ENCODE measurements at regions not wholly inside any gene's neighbourhood (a gene's known extent, or its start where the extent isn't known, plus 50 kb on each side); places are given as distances from the start of the nearest gene placed in this dataset.

DNA sequence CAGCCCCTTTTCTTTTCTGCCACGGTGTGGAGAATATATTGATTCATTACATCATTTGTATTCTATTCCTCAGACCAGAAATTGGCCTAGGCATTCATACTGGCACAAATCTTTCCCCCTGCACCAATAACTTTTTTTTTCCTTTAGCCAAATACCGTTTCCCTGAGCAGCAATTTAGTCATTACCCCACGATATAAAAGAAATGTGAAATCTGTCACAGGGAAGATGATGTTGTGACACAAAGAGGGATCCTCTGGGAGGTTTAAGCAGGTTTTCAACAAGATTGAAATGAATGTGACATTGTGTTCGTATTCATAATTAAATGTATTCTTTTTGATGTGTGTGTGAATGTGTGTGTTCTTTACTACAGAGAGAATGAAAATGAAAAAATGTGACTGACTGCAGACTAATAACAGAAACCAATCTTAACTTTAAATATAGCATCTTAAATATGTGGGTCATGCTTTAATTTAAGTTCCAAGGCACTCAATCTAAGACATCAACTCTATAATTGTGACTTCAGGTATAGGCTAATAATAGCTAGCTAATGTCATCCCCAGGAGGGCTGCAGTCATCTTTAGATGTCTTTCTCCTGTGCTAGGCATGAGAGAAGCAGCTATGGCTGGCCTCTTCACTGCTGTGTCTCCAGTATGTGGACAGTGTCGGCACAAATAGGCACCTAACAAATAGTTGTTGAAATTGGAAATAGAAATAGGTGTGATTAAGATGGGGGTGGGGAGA lies 177.7 kb downstream of the BTBD3 start:
- TF ChIP-seq POLR2A (IDR thresholded peaks at IDR 0.05) (no peak), POLR2AphosphoS5 (IDR thresholded peaks at IDR 0.05) (no peak)
- TF ChIP-seq, protein P1, sequence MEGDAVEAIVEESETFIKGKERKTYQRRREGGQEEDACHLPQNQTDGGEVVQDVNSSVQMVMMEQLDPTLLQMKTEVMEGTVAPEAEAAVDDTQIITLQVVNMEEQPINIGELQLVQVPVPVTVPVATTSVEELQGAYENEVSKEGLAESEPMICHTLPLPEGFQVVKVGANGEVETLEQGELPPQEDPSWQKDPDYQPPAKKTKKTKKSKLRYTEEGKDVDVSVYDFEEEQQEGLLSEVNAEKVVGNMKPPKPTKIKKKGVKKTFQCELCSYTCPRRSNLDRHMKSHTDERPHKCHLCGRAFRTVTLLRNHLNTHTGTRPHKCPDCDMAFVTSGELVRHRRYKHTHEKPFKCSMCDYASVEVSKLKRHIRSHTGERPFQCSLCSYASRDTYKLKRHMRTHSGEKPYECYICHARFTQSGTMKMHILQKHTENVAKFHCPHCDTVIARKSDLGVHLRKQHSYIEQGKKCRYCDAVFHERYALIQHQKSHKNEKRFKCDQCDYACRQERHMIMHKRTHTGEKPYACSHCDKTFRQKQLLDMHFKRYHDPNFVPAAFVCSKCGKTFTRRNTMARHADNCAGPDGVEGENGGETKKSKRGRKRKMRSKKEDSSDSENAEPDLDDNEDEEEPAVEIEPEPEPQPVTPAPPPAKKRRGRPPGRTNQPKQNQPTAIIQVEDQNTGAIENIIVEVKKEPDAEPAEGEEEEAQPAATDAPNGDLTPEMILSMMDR (IDR thresholded peaks at IDR 0.05), result no peak
